ENCODE measurements at regions not wholly inside any gene's neighbourhood (a gene's known extent, or its start where the extent isn't known, plus 50 kb on each side); places are given as distances from the start of the nearest gene placed in this dataset.
"Not testable (repeated sequence)": the region's sequence is repeated elsewhere in the genome, so short reads cannot be mapped to it uniquely, and the experiment has no call there.

DNA sequence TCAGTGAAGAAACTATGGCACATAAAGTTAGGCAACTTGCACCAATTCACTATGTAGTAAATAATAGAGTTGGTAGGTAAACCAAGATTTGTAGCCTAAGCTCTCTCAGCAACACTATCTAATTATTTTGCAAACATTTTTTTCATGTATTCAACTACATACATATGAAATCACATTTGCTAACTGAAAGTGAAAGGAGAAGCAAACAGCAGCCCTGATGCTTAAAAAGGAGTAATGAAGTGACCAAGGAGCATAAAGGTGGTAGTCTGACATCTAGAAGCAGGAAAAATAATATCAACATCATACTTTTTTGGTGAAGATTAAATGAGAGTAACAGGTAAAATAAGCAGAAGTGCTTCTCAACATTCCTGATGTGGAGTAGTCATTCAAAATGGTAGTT is 603.7 kb downstream of the GRXCR1 start:
- Mint-ChIP-seq H3K27ac (no peak overlapping the region), H3K27me3 (no peaks in the 10 kb centered on the region), H3K9me3 (ENCODE audit: low read depth) (no peaks in the 10 kb centered on the region), H3K36me3 (ENCODE audit: low read depth) (no peaks in the 10 kb centered on the region), H3K4me3 (no peak overlapping the region), H3K4me1 (no peaks in the 10 kb centered on the region)
- POLR2A ChIA-PET = no interaction called here
- DNase-seq (no peak), ATAC-seq (no peak)
- intact Hi-C loops (cut with DNase I, micrococcal nuclease) = no loop called here
- CTCF ChIA-PET = no interaction called here

- H3K36me3 Mint-ChIP-seq (ENCODE audit: low read depth) = no peaks in the 10 kb centered on the region
- CTCF ChIA-PET = no interaction called here
- no peaks in the 10 kb centered on the region for H3K4me1 Mint-ChIP-seq
- no peaks in the 10 kb centered on the region for H3K27me3 Mint-ChIP-seq
- H3K4me3 Mint-ChIP-seq = no peak overlapping the region
- no peak for ATAC-seq
- no peak overlapping the region for H3K27ac Mint-ChIP-seq
- POLR2A ChIA-PET = no interaction called here
- no peaks in the 10 kb centered on the region for H3K9me3 Mint-ChIP-seq (ENCODE audit: low read depth)
- DNase-seq = no peak
- intact Hi-C loops (cut with DNase I, micrococcal nuclease) = no loop called here
Measured at GRCh38 chr4:43496602-43497001, 604.1 kb downstream of the GRXCR1 start.

DNA sequence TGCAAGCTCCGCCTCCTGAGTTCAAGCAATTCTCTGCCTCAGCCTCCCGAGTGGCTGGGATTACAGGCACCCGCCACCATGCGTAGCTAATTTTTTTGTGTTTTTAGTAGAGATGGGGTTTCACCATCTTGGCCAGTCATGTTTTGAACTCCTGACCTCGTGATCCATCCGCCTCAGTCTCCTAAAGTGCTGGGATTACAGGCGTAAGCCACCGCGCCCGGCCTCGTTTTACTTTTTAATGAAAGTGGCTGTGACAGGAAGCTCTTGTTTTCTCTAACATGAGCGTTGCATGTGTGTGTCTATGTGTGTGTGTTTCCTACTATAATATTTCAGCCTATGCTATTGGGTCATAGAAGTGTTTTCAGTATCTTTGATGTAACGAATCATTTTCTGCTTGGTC is 613.3 kb downstream of the GRXCR1 start:
- H3K27me3 Mint-ChIP-seq; POLR2A ChIA-PET; ATAC-seq; H3K4me1 Mint-ChIP-seq; H3K4me3 Mint-ChIP-seq; H3K36me3 Mint-ChIP-seq (ENCODE audit: low read depth); DNase-seq; intact Hi-C loops (cut with DNase I, micrococcal nuclease); H3K27ac Mint-ChIP-seq: not testable (repeated sequence)
- H3K9me3 Mint-ChIP-seq (ENCODE audit: low read depth) = peaks cover 20% of the 10 kb centered on the region
- CTCF ChIA-PET = interaction anchor here (0.8 kb wide), 1 partner anchor 322 kb away, joined by 3 read pairs; no protein-coding TSS in a partner anchor

DNA sequence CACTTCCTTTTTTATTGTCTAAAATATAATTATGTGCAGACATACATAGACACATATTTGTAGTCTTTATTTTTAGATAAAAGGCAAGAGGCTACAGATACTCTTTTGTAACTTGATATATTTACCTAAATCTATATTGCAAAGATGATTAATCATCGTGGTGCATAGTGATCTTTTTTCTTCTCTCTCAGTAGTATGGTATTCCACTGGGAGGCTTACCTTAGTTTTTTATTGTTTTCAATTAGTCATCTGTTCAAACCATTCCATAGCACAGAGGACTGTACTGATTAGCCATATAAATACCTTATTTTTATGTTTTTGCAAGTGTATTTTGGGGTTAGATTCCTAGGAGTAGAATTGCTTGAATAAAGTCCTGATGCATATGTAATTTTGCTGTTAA is 619.7 kb downstream of the GRXCR1 start:
- Mint-ChIP-seq H3K4me1 (no peaks in the 10 kb centered on the region), H3K36me3 (ENCODE audit: low read depth) (no peaks in the 10 kb centered on the region), H3K27ac (no peak overlapping the region), H3K27me3 (no peaks in the 10 kb centered on the region), H3K4me3 (no peak overlapping the region), H3K9me3 (ENCODE audit: low read depth) (peaks cover 18% of the 10 kb centered on the region)
- no peak for ATAC-seq
- intact Hi-C loops (cut with DNase I, micrococcal nuclease) = no loop called here
- POLR2A ChIA-PET = no interaction called here
- CTCF ChIA-PET = no interaction called here
- no peak for DNase-seq

DNA sequence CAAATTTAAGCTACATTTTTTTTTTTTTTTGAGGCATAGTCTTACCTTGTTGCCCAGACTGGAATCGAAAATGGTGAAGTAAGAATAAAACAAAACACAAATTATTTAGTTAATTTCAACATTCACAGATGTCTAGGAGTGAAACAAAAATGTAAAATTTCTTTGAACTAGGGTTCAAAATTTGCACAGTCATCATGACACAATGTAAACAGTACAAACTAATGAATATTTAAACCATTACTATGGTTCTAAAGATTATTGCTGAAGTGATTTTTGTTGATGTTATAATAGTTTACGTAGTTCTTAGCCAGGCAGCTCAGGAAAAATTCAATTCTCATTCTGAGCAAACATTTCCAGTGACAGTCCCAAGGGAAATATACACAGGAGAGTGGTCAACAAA is 633.1 kb downstream of the GRXCR1 start:
- POLR2A ChIA-PET = no interaction called here
- intact Hi-C loops (cut with DNase I, micrococcal nuclease) = no loop called here
- CTCF ChIA-PET = interaction anchor here (0.7 kb wide), 1 partner anchor 83 kb away, joined by 3 read pairs; no protein-coding TSS in a partner anchor
- H3K27ac Mint-ChIP-seq = no peak overlapping the region
- H3K27me3 Mint-ChIP-seq = no peaks in the 10 kb centered on the region
- H3K9me3 Mint-ChIP-seq (ENCODE audit: low read depth) = peaks cover 4% of the 10 kb centered on the region
- no peaks in the 10 kb centered on the region for H3K36me3 Mint-ChIP-seq (ENCODE audit: low read depth)
- DNase-seq (no peak), ATAC-seq (no peak)
- H3K4me3 Mint-ChIP-seq = no peak overlapping the region
- no peaks in the 10 kb centered on the region for H3K4me1 Mint-ChIP-seq

DNA sequence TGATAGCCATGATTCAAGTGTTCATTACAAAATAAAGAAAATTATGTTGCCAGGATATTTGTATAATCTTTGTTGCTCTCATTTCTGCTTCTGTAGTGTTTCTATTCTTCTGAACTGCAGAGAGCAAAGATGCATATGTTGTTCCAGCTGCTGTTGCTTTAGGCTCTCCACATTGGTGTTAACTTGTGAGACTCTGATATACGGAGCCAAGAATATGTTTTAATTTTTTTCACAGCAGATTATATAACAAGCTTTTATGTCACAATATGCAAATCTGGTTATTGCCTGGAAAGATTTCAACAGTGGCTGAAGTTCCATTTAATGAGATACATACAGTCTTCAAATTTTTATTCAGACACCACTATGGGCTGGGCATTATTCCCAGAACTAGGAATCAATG is 655.0 kb downstream of the GRXCR1 start:
- ChIA-PET POLR2A (no interaction called here), CTCF (no interaction called here)
- intact Hi-C loops (cut with DNase I, micrococcal nuclease) = no loop called here

DNA sequence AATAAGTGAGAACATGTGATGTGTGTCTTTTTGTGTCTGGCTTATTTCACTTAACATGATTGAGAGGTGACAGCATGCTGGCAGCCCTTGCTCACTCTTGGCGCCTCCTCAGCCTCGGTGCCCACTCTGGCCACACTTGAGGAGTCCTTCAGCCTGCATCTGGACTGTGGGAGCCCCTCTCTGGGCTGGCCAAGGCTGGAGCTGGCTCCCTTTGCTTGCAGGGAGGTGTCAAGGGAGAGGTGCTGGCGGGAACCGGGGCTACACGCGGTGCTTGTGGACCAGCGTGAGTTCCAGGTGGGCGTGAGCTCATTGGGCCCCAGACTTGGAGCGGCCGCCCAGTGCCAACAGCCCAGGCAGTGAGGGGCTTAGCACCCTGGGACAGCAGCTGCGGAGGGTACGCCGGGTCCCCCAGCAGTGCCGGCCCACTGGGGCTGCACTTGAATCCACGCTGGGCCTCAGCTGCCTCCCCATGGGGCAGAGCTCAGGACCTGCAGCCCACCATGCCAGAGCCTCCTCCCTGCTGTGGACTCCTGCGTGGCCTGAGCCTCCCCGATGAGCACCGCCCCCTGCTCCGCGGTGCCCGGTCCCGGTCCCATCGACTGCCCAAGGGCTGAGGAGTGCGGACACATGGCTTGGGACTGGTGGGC is 658.6 kb downstream of the GRXCR1 start:
- CTCF ChIA-PET = no interaction called here
- DNase-seq (no peak), ATAC-seq (no peak)
- intact Hi-C loops (cut with DNase I, micrococcal nuclease) = no loop called here
- H3K4me3 Mint-ChIP-seq = no peak overlapping the region
- H3K36me3 Mint-ChIP-seq (ENCODE audit: low read depth) = no peaks in the 10 kb centered on the region
- peaks cover 1% of the 10 kb centered on the region for H3K9me3 Mint-ChIP-seq (ENCODE audit: low read depth)
- no peaks in the 10 kb centered on the region for H3K27me3 Mint-ChIP-seq
- no peak overlapping the region for H3K27ac Mint-ChIP-seq
- no peaks in the 10 kb centered on the region for H3K4me1 Mint-ChIP-seq
- POLR2A ChIA-PET = no interaction called here

More for the DNA sequence above, 655.0 kb downstream of the GRXCR1 start:
- Mint-ChIP-seq H3K9me3 (ENCODE audit: low read depth) (no peaks in the 10 kb centered on the region), H3K4me1 (no peaks in the 10 kb centered on the region), H3K4me3 (no peak overlapping the region), H3K27me3 (no peaks in the 10 kb centered on the region), H3K27ac (no peak overlapping the region), H3K36me3 (ENCODE audit: low read depth) (no peaks in the 10 kb centered on the region)
- no peak for ATAC-seq
- no peak for DNase-seq

DNA sequence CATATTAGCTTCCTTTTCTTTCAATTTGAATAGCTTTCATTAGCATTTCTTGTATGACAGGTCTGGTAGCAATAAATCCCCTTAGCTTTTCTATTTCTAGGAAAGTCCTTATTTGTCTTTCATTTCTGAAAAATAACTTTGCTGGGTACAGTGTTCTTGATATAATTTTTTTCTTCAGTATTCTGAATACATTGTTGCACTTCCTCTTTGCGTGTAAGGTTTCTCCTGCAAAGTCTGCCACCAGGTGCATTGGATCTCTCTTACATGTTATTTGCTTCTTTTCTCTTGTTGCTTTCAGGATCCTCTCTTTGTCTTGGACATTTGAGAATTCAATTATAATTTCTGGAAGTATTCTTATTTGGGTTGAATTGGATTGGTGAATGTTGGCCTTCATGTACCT is 663.7 kb downstream of the GRXCR1 start:
- ChIA-PET POLR2A (no interaction called here), CTCF (no interaction called here)
- ATAC-seq = no peak

DNA sequence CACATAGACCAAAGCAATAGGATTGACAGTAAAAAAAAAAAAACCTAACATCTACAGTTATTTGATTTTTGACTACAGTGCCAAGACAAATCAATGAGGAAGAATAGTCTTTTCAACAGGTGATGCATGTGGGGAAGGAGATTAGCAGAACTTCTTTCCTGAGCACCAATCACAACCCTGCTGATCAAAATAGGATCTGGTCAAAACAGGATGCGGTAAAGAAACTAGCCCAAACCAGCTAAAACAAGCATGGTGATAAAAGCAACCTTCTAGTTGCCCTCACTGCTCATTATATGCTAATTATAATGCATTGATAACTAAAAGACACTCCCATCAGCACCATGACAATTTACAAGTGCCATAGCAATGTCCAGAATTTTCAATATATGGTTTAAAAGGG is 667.5 kb downstream of the GRXCR1 start:
- no peaks in the 10 kb centered on the region for H3K36me3 Mint-ChIP-seq (ENCODE audit: low read depth)
- DNase-seq = no peak
- H3K9me3 Mint-ChIP-seq (ENCODE audit: low read depth) = peaks cover 1% of the 10 kb centered on the region
- H3K4me1 Mint-ChIP-seq = no peaks in the 10 kb centered on the region
- ChIA-PET POLR2A (no interaction called here), CTCF (no interaction called here)
- no peaks in the 10 kb centered on the region for H3K27me3 Mint-ChIP-seq
- no peak for ATAC-seq
- no peak overlapping the region for H3K27ac Mint-ChIP-seq
- H3K4me3 Mint-ChIP-seq = no peak overlapping the region
- intact Hi-C loops (cut with DNase I, micrococcal nuclease) = no loop called here

More for the DNA sequence above, 663.7 kb downstream of the GRXCR1 start:
- H3K27me3 Mint-ChIP-seq = no peaks in the 10 kb centered on the region
- no peaks in the 10 kb centered on the region for H3K36me3 Mint-ChIP-seq (ENCODE audit: low read depth)
- intact Hi-C loops (cut with DNase I, micrococcal nuclease) = no loop called here
- H3K4me1 Mint-ChIP-seq = no peaks in the 10 kb centered on the region
- H3K27ac Mint-ChIP-seq = no peak overlapping the region
- DNase-seq = no peak
- peaks cover 1% of the 10 kb centered on the region for H3K9me3 Mint-ChIP-seq (ENCODE audit: low read depth)
- no peak overlapping the region for H3K4me3 Mint-ChIP-seq

GRCh38 chr4:43564107-43564506 is 671.6 kb downstream of the GRXCR1 start:
- ChIA-PET POLR2A (no interaction called here), CTCF (no interaction called here)
- H3K27me3 Mint-ChIP-seq = no peaks in the 10 kb centered on the region
- no peaks in the 10 kb centered on the region for H3K36me3 Mint-ChIP-seq (ENCODE audit: low read depth)
- H3K9me3 Mint-ChIP-seq (ENCODE audit: low read depth) = no peaks in the 10 kb centered on the region
- no peak overlapping the region for H3K4me3 Mint-ChIP-seq
- intact Hi-C loops (cut with DNase I, micrococcal nuclease) = no loop called here
- DNase-seq (no peak), ATAC-seq (no peak)
- H3K4me1 Mint-ChIP-seq = no peaks in the 10 kb centered on the region
- no peak overlapping the region for H3K27ac Mint-ChIP-seq

DNA sequence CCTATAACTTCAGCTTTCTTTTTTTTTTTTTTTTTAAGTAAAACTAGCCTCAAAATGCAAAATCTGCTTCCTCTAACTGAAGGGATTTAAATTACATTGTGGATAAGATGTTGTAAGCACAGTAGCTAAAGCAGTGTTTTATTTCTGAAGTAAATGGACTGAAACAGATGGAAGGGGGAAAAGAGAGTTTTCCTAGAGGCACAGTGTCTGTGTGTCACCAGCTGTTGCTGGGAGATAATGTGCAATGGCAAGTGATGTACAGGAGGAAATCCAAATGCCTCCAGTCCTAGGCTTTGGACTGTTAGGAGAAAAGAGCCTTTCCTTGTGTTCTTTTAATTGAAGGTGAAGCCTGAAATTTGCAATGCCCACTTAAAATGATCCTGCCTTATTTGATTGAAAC is 672.1 kb downstream of the GRXCR1 start:
- Mint-ChIP-seq H3K4me1 (no peaks in the 10 kb centered on the region), H3K4me3 (no peak overlapping the region), H3K9me3 (ENCODE audit: low read depth) (no peaks in the 10 kb centered on the region), H3K27me3 (no peaks in the 10 kb centered on the region), H3K27ac (no peak overlapping the region), H3K36me3 (ENCODE audit: low read depth) (no peaks in the 10 kb centered on the region)
- DNase-seq (no peak), ATAC-seq (no peak)
- ChIA-PET CTCF (no interaction called here), POLR2A (no interaction called here)
- intact Hi-C loops (cut with DNase I, micrococcal nuclease) = no loop called here

DNA sequence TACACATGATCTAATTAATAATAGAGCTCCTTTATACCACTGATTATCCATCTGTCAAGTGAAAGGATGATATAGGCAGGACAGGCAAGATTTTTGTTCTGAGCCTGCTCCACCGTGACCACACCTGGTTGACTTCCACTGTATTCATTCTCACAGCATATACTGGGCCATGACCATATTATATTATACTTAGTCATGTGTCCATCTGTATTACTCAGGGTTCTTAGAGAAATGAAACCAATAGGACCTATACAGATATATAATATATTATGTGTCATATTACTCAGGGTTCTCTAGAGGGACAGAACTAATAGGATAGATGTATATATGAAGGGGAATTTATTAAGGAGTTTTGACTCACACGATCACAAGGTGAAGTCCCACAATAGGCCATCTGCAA is 675.1 kb downstream of the GRXCR1 start:
- Mint-ChIP-seq H3K36me3 (ENCODE audit: low read depth) (no peaks in the 10 kb centered on the region), H3K4me1 (no peaks in the 10 kb centered on the region), H3K9me3 (ENCODE audit: low read depth) (no peaks in the 10 kb centered on the region), H3K4me3 (no peak overlapping the region), H3K27ac (no peak overlapping the region), H3K27me3 (no peaks in the 10 kb centered on the region)
- DNase-seq (no peak), ATAC-seq (no peak)
- ChIA-PET POLR2A (no interaction called here), CTCF (no interaction called here)
- intact Hi-C loops (cut with DNase I, micrococcal nuclease) = no loop called here

- CTCF ChIA-PET = no interaction called here
Measured at GRCh38 chr4:43586813-43587212, 694.3 kb downstream of the GRXCR1 start.

More at GRCh38 chr4:43586813-43587212, 694.3 kb downstream of the GRXCR1 start:
- no peaks in the 10 kb centered on the region for H3K36me3 Mint-ChIP-seq (ENCODE audit: low read depth)
- no peak for ATAC-seq
- POLR2A ChIA-PET = no interaction called here
- H3K4me1 Mint-ChIP-seq = no peaks in the 10 kb centered on the region
- intact Hi-C loops (cut with DNase I, micrococcal nuclease) = no loop called here
- no peak overlapping the region for H3K4me3 Mint-ChIP-seq
- DNase-seq = no peak
- H3K9me3 Mint-ChIP-seq (ENCODE audit: low read depth) = peaks cover 12% of the 10 kb centered on the region
- H3K27me3 Mint-ChIP-seq = no peaks in the 10 kb centered on the region
- no peak overlapping the region for H3K27ac Mint-ChIP-seq

Data from activated CD4-positive, alpha-beta T cell treated with anti-CD3 and anti-CD28 coated beads for 36 hours (primary cell).